Body of pancreas (tissue), 4 donors: ENCODE measurements at regions not wholly inside any gene's neighbourhood (a gene's known extent, or its start where the extent isn't known, plus 50 kb on each side); places are given as distances from the start of the nearest gene placed in this dataset.

Experiments used
- ATAC-seq: fragments of 150-250 bp; one replicate; pipeline ENCODE4 v1.9.1; 2016
- DNase-seq, 4 donors: peaks; one replicate each; pipeline ENCODE4 v3.0.0-alpha.2; 2019
- H3K27ac ChIP-seq, 4 donors: fragments of 200-600 bp; sonication (generic); 1 replicate in 3 of 4; 2 replicates in 1 of 4; pipeline versions ENCODE4 v1.5.1 to v1.6.1; 2016 to 2019; ENCODE audit warnings: mild to moderate bottlenecking in 1 of 4, mixed read lengths in 1 of 4, moderate library complexity in 1 of 4
- H3K27me3 ChIP-seq, 2 donors: fragments of 200-600 bp; sonication (generic); one replicate each; pipeline ENCODE4 v1.6.0; 2016; ENCODE audit warnings: mild to moderate bottlenecking in 1 of 2
- H3K36me3 ChIP-seq, 2 donors: fragments of 200-600 bp; sonication (generic); replicated peaks in 1 of 2; 2 replicates each; pipeline ENCODE4 v1.5.1; 2016; ENCODE audit warnings: low read depth in 2 of 2; ENCODE audit not compliant: insufficient read depth in 1 of 2
- H3K4me1 ChIP-seq: fragments of 200-600 bp; sonication (generic); one replicate; pipeline ENCODE4 v1.6.0; 2016
- H3K4me3 ChIP-seq, 2 donors: fragments of 200-600 bp; sonication (generic); 1 replicate in 1 of 2; 2 replicates in 1 of 2; pipeline ENCODE4 v1.5.1; 2016 to 2019
- H3K9me3 ChIP-seq, 3 donors: fragments of 200-600 bp; sonication (generic); 1 replicate in 2 of 3; 2 replicates in 1 of 3; pipeline ENCODE4 v1.5.1; 2016
- CTCF ChIP-seq, 7 experiments: fragments of 450-650 bp in 4 of 7; fragments of 200-600 bp in 3 of 7; sonication (generic) in 3 of 7; IDR thresholded peaks; one replicate each; pipeline ENCODE4 v1.5.1; 2016 to 2019; ENCODE audit warnings: antibody characterized with exemption in 7 of 7
- POLR2A ChIP-seq, 3 donors: fragments of 450-650 bp; IDR thresholded peaks; one replicate each; pipeline ENCODE4 v1.6.1; 2016; ENCODE audit warnings: antibody characterized with exemption in 3 of 3, mild to moderate bottlenecking in 2 of 3
- WGBS, 2 donors: methylation state at CpG; one replicate each; pipeline ENCODE4 v1.1.5; 2017; 5-methylcytosine and 5-hydroxymethylcytosine counted together
- intact Hi-C: fragments of 100-400 bp; cut with DNase I; formaldehyde crosslinking; loops from one replicate; pipeline ENCODE4 v1.15.1; 2023

- no peak for ATAC-seq
- WGBS, 2 donors = 52 to 67% methylated on average over 4 of the region's 4 CpGs
- Histone ChIP-seq H3K9me3 (no peaks in the 10 kb centered on the region), H3K27me3 (no peaks in the 10 kb centered on the region), H3K4me1 (no peaks in the 10 kb centered on the region), H3K36me3 (no peaks in the 10 kb centered on the region), H3K27ac (no peak overlapping the region), H3K4me3 (no peak overlapping the region)
- peak in 1 of 4 donors; percentile 8 for DNase-seq
- intact Hi-C loops = loop anchor here (10.0 kb wide), 1 partner anchor 870 kb away; the partner anchor contains the start of gene THBS1
- TF ChIP-seq POLR2A (IDR thresholded peaks at IDR 0.05) (no peak), CTCF (IDR thresholded peaks at IDR 0.05) (no peak)
These were observed 149.9 kb upstream of the RASGRP1 start for GRCh38 chr15:38714309-38715072.

DNA sequence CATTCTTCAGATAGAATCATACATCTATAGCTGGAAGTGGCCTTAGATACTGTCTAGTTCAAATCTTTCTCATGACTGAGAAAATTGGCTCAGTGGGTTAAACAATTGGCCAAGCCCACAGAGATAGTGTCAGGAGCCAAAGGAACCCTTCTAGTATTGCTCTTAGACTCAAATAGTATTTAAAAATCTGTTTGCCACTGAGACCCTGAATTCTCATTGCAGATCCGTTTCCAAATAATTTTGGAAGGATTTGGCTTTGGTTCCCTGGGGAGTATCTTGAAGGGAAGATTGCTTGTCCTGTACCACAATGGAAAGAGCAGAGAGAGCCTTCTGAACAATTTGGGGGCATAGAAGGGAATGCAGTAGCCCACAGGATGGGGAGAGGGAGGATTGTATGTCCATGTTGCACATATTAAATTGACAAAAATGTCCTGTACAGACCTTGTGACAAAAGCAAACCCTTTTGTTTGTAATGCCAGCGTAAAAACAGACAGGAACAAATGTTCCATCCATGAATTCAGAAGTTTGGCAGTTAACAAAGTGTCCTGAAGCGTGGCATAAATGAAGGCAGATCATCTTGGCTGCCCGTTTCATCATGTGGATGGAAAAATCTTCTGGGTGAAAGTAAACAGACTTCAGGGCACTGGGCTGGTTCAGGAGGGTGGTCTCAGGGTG, 156.4 kb upstream of the RASGRP1 start:
- H3K4me3 ChIP-seq = no peak overlapping the region
- 78% methylated on average over 4 of the region's 4 CpGs for WGBS, 2 donors
- no peaks in the 10 kb centered on the region for H3K4me1 ChIP-seq
- H3K27me3 ChIP-seq = no peaks in the 10 kb centered on the region
- no peaks in the 10 kb centered on the region for H3K36me3 ChIP-seq
- H3K27ac ChIP-seq = no peak overlapping the region
- no peaks in the 10 kb centered on the region for H3K9me3 ChIP-seq
- no peak for DNase-seq
- no peak for TF ChIP-seq CTCF (IDR thresholded peaks at IDR 0.05)
- ATAC-seq = no peak
- intact Hi-C loops = no loop called here

DNA sequence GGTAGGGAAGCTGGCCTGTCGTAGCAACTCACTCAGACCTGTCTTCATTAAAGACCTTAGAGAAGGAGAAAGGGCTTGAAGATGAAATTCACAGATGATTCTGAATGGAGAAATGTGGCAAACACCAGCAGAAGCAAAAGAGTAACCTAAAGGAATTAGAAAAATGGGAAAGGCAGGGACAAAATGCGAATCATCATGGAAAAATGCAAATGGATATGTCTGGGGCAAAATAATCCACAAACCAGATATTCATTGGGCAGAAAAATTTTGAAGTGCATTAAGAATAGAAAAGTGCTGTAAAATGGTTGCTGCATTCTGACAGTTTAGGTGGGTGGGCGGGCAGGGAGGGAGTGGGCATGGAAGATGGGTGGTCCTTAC, 156.9 kb upstream of the RASGRP1 start:
- ATAC-seq (no peak), DNase-seq (no peak)
- no peaks in the 10 kb centered on the region for H3K4me1 ChIP-seq
- intact Hi-C loops = no loop called here
- WGBS, 2 donors = 82 to 86% methylated on average over 3 of the region's 3 CpGs
- no peaks in the 10 kb centered on the region for H3K27me3 ChIP-seq
- H3K4me3 ChIP-seq = no peak overlapping the region
- no peak overlapping the region for H3K27ac ChIP-seq
- no peaks in the 10 kb centered on the region for H3K36me3 ChIP-seq
- H3K9me3 ChIP-seq = no peaks in the 10 kb centered on the region
- TF ChIP-seq CTCF (IDR thresholded peaks at IDR 0.05) = no peak
- TF ChIP-seq POLR2A (IDR thresholded peaks at IDR 0.05) = no peak

DNA sequence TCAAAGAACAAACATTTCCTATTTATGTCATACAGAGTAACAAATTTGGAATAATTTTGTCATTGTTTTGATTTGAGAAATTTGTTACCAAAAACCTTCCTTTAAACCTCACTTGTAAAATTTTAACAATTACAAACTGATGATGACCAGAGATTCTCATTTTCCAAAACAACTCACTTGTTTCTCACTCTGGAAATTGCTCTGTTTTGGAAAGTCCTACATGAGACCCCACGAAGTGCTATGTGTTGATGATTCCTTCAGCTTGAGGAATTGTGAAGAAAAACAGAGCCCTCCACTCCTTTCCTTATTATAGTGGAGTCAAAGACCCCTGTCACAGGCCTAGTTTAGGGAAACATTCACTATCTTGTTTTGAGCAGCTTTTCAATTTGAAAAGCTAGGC, 157.6 kb upstream of the RASGRP1 start:
- TF ChIP-seq CTCF (IDR thresholded peaks at IDR 0.05) = no peak
- TF ChIP-seq POLR2A (IDR thresholded peaks at IDR 0.05) = no peak
- no peaks in the 10 kb centered on the region for H3K27me3 ChIP-seq
- intact Hi-C loops = no loop called here
- ATAC-seq (no peak), DNase-seq (no peak)
- no peak overlapping the region for H3K27ac ChIP-seq
- H3K9me3 ChIP-seq = no peaks in the 10 kb centered on the region
- no peak overlapping the region for H3K4me3 ChIP-seq
- H3K4me1 ChIP-seq = no peaks in the 10 kb centered on the region
- no peaks in the 10 kb centered on the region for H3K36me3 ChIP-seq
- 60% methylated on average over 1 of the region's 1 CpG for WGBS, 2 donors

- TF ChIP-seq CTCF (IDR thresholded peaks at IDR 0.05) (no peak), POLR2A (IDR thresholded peaks at IDR 0.05) (no peak)
- Histone ChIP-seq H3K27ac (no peak overlapping the region), H3K9me3 (no peaks in the 10 kb centered on the region), H3K4me3 (no peak overlapping the region), H3K27me3 (no peaks in the 10 kb centered on the region), H3K36me3 (no peaks in the 10 kb centered on the region), H3K4me1 (no peaks in the 10 kb centered on the region)
- 86 to 90% methylated on average over 5 of the region's 5 CpGs for WGBS, 2 donors
- ATAC-seq = no peak
- no peak for DNase-seq
- intact Hi-C loops = no loop called here
These were observed 160.2 kb upstream of the RASGRP1 start for GRCh38 chr15:38724827-38725226.
